CD4-positive, alpha-beta T cell treated with Interferon gamma for 1 hour (primary cell): ENCODE measurements at regions not wholly inside any gene's neighbourhood (a gene's known extent, or its start where the extent isn't known, plus 50 kb on each side); places are given as distances from the start of the nearest gene placed in this dataset.

Source experiments
- DNase-seq: peaks from one replicate; pipeline ENCODE4 v3.0.0-alpha.2; 2020

- DNase-seq, result no peak
Measured at GRCh38 chr2:83595926-83596325, 863.2 kb downstream of the SUCLG1 start.

- no peak for DNase-seq
Measured at GRCh38 chr2:83595121-83595690, 863.9 kb downstream of the SUCLG1 start.

- DNase-seq, result no peak
Measured at GRCh38 chr2:83594241-83595120, 864.6 kb downstream of the SUCLG1 start.

- no peak for DNase-seq
Measured at GRCh38 chr2:83587309-83587708, 871.8 kb downstream of the SUCLG1 start.

GRCh38 chr2:83585250-83585649 lies 873.8 kb downstream of the SUCLG1 start:
- no peak for DNase-seq

- no peak for DNase-seq
Measured at GRCh38 chr2:83584672-83585071, 874.4 kb downstream of the SUCLG1 start.

- DNase-seq, result no peak
Measured at GRCh38 chr2:83582589-83582988, 876.5 kb downstream of the SUCLG1 start.

- DNase-seq, result no peak
Measured at GRCh38 chr2:83579507-83579906, 879.6 kb downstream of the SUCLG1 start.

GRCh38 chr2:83578405-83578804 lies 880.7 kb downstream of the SUCLG1 start:
- DNase-seq, result no peak

GRCh38 chr2:83574614-83575013 lies 884.5 kb downstream of the SUCLG1 start:
- no peak for DNase-seq

GRCh38 chr2:83573060-83573459 lies 886.0 kb downstream of the SUCLG1 start:
- no peak for DNase-seq

- no peak for DNase-seq
Measured at GRCh38 chr2:83572400-83572799, 886.7 kb downstream of the SUCLG1 start.

GRCh38 chr2:83567551-83567950 lies 891.5 kb downstream of the SUCLG1 start:
- DNase-seq, result no peak

- no peak for DNase-seq
Measured at GRCh38 chr2:83565626-83566025, 893.5 kb downstream of the SUCLG1 start.

- no peak for DNase-seq
Measured at GRCh38 chr2:83565181-83565580, 893.9 kb downstream of the SUCLG1 start.

- no peak for DNase-seq
Measured at GRCh38 chr2:83561592-83561991, 897.5 kb downstream of the SUCLG1 start.

GRCh38 chr2:83536556-83536955 lies 922.5 kb downstream of the SUCLG1 start:
- DNase-seq, result no peak

GRCh38 chr2:83534416-83534815 lies 924.7 kb downstream of the SUCLG1 start:
- no peak for DNase-seq

- DNase-seq, result no peak
Measured at GRCh38 chr2:83531206-83531826, 927.8 kb downstream of the SUCLG1 start.

- DNase-seq, result no peak
Measured at GRCh38 chr2:83528767-83529166, 930.3 kb downstream of the SUCLG1 start.

GRCh38 chr2:83522891-83523493 lies 936.1 kb downstream of the SUCLG1 start:
- DNase-seq, result no peak

GRCh38 chr2:83517727-83518368 lies 941.2 kb downstream of the SUCLG1 start:
- no peak for DNase-seq

GRCh38 chr2:83516503-83516902 lies 942.6 kb downstream of the SUCLG1 start:
- DNase-seq, result no peak
